CD4-positive, alpha-beta T cell (primary cell): ENCODE measurements at regions not wholly inside any gene's neighbourhood (a gene's known extent, or its start where the extent isn't known, plus 50 kb on each side); places are given as distances from the start of the nearest gene placed in this dataset.
"Not testable (repeated sequence)": the region's sequence is repeated elsewhere in the genome, so short reads cannot be mapped to it uniquely, and the experiment has no call there.

ENCODE experiments used
- ATAC-seq: fragments of 200-7000 bp; cut with Tn5 transposase; one replicate; pipeline ENCODE4 v1.10.0; 2022; ENCODE audit warnings: mild to moderate bottlenecking; ENCODE audit not compliant: poor library complexity
- CTCF ChIA-PET: fragments of 350-600 bp; sonication (Branson Sonifier 250); formaldehyde crosslinking; loops from one replicate; lab custom pipeline; 2021; ENCODE audit warnings: antibody characterized with exemption, inconsistent platforms; lab: Charles Lee
- POLR2A ChIA-PET: fragments of 350-600 bp; sonication (Branson Sonifier 250); formaldehyde crosslinking; loops from one replicate; lab custom pipeline; 2021; ENCODE audit warnings: antibody characterized with exemption, inconsistent platforms; lab: Charles Lee
- DNase-seq, 14 experiments: peaks; one replicate each; pipeline ENCODE4 v3.0.0-alpha.2; 2013 to 2020; ENCODE audit warnings: mixed read lengths in 2 of 14
- H3K27ac ChIP-seq, 2 donors: one replicate each; pipeline versions ENCODE4 v1.5.1 to v1.7.0; 2013; ENCODE audit warnings: low read length in 2 of 2, low read depth in 1 of 2, mild to moderate bottlenecking in 1 of 2
- H3K27me3 ChIP-seq, 2 experiments: 1 replicate in 1 of 2; 2 replicates in 1 of 2; pipeline versions ENCODE4 v1.6.1 to v1.7.0; 2013; ENCODE audit warnings: low read length in 2 of 2, control low read depth in 1 of 2, mild to moderate bottlenecking in 1 of 2, moderate library complexity in 1 of 2; ENCODE audit not compliant: insufficient read depth in 2 of 2, control insufficient read depth in 1 of 2
- H3K36me3 ChIP-seq: one replicate; pipeline ENCODE4 v1.6.1; 2013; ENCODE audit warnings: low read length, control low read depth; ENCODE audit not compliant: insufficient read depth
- H3K4me1 ChIP-seq: one replicate; pipeline ENCODE4 v1.6.1; 2013; ENCODE audit warnings: low read length, control low read depth; ENCODE audit not compliant: insufficient read depth
- H3K4me3 ChIP-seq: one replicate; pipeline ENCODE4 v1.5.1; 2013; ENCODE audit warnings: mild to moderate bottlenecking, low read length, moderate library complexity
- H3K9me3 ChIP-seq, 2 experiments: 1 replicate in 1 of 2; 2 replicates in 1 of 2; pipeline versions ENCODE4 v1.6.1 to v1.7.0; 2013; ENCODE audit warnings: low read length in 2 of 2, mild to moderate bottlenecking in 2 of 2, control low read depth in 1 of 2, moderate library complexity in 1 of 2; ENCODE audit not compliant: control insufficient read depth in 1 of 2, insufficient read depth in 1 of 2
- H3K27ac Mint-ChIP-seq: one replicate; pipeline ENCODE4 v1.8.0; 2020; ENCODE audit warnings: mixed read lengths
- H3K27me3 Mint-ChIP-seq: one replicate; pipeline ENCODE4 v1.8.0; 2021; ENCODE audit warnings: mixed read lengths
- H3K36me3 Mint-ChIP-seq: one replicate; pipeline ENCODE4 v1.8.0; 2021; ENCODE audit warnings: low read depth, mixed read lengths
- H3K4me1 Mint-ChIP-seq: one replicate; pipeline ENCODE4 v1.8.0; 2021; ENCODE audit warnings: low read depth, mixed read lengths
- H3K4me3 Mint-ChIP-seq: one replicate; pipeline ENCODE4 v1.8.0; 2020; ENCODE audit warnings: mild to moderate bottlenecking, mixed read lengths
- H3K9me3 Mint-ChIP-seq: one replicate; pipeline ENCODE4 v1.8.0; 2020; ENCODE audit warnings: mixed read lengths
- CTCF ChIP-seq: fragments of 200-600 bp; IDR thresholded peaks from one replicate; pipeline ENCODE4 v1.8.0; 2022; ENCODE audit warnings: antibody characterized with exemption, mild to moderate bottlenecking
- intact Hi-C, 2 experiments: fragments of 100-400 bp; cut with DNase I in 1 of 2; cut with micrococcal nuclease in 1 of 2; formaldehyde crosslinking; loops; one replicate each; pipeline versions ENCODE4 v1.15.1 to v1.9.0; 2023 to 2025; cut with DNase I, micrococcal nuclease

DNA sequence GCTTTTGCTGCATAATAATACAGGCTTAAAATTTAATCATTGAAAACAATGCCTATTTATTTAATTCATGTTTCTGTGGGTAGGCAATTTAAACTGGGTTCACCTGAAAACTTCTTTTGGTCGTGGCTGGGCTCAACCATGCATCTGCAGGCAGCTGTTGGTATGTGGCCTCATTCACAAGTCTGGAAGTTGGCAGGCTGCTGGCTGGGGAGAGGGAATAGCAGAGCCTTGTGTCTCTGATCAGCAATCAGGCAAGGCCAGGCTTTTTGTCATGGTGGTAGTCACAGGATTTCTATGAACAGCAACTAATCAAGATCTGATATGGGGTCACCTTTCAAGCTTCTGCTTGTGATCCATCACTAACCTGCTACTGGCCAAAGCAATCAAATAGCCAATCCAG lies 130.1 kb upstream of the KCNJ3 start:
- Histone ChIP-seq H3K36me3 (no peaks in the 10 kb centered on the region), H3K9me3 (peaks cover 0 to 11% of the 10 kb centered on the region in 2 experiments), H3K27me3 (no peaks in the 10 kb centered on the region), H3K4me3 (no peak overlapping the region), H3K27ac (no peak overlapping the region), H3K4me1 (no peaks in the 10 kb centered on the region)
- no peak for DNase-seq
- H3K4me3 Mint-ChIP-seq: no peak overlapping the region
- peaks cover 9% of the 10 kb centered on the region for H3K9me3 Mint-ChIP-seq
- H3K4me1 Mint-ChIP-seq: no peaks in the 10 kb centered on the region
- no peak overlapping the region for H3K27ac Mint-ChIP-seq
- POLR2A ChIA-PET: no interaction called here
- intact Hi-C loops: no loop called here
- no peaks in the 10 kb centered on the region for H3K27me3 Mint-ChIP-seq
- TF ChIP-seq CTCF: no peak
- CTCF ChIA-PET: no interaction called here
- no peak for ATAC-seq
- no peaks in the 10 kb centered on the region for H3K36me3 Mint-ChIP-seq

GRCh38 chr2:154570501-154570900 lies 128.0 kb upstream of the KCNJ3 start:
- CTCF ChIA-PET: no interaction called here
- no peak overlapping the region for H3K27ac ChIP-seq
- Mint-ChIP-seq H3K9me3 (peaks cover 6% of the 10 kb centered on the region), H3K36me3 (no peaks in the 10 kb centered on the region), H3K4me3 (no peak overlapping the region), H3K4me1 (no peaks in the 10 kb centered on the region), H3K27me3 (no peaks in the 10 kb centered on the region), H3K27ac (no peak overlapping the region)
- no peak overlapping the region for H3K4me3 ChIP-seq
- DNase-seq (no peak), ATAC-seq (no peak)
- H3K36me3 ChIP-seq: no peaks in the 10 kb centered on the region
- peaks cover 0 to 11% of the 10 kb centered on the region in 2 experiments for H3K9me3 ChIP-seq
- intact Hi-C loops: no loop called here
- POLR2A ChIA-PET: no interaction called here
- no peak for TF ChIP-seq CTCF
- H3K27me3 ChIP-seq: no peaks in the 10 kb centered on the region
- H3K4me1 ChIP-seq: no peaks in the 10 kb centered on the region

DNA sequence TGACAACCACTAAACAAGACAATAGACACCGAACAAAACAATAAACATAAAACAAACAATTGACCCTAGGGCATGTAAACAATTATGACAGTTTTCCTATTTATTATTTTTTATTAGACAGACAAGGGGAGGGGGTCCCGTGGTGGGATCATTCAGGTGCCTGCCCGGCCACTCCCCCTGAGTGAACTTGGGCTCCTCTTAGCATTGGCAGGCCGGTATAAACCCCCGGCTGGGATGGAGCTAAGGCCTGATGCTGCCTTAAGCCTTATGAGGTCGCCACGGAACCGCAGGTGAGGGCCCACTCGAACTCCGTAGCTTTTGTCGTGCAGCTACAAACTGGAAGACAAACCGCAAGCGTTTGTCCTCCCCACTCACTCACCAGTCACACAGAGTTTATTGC lies 121.8 kb upstream of the KCNJ3 start:
- DNase-seq, POLR2A ChIA-PET, H3K9me3 Mint-ChIP-seq, H3K4me3 Mint-ChIP-seq, H3K27ac Mint-ChIP-seq, H3K27me3 ChIP-seq, H3K36me3 ChIP-seq, H3K4me1 Mint-ChIP-seq, H3K36me3 Mint-ChIP-seq, H3K27ac ChIP-seq, intact Hi-C loops, ATAC-seq, H3K27me3 Mint-ChIP-seq, H3K4me1 ChIP-seq, CTCF ChIA-PET, H3K4me3 ChIP-seq: not testable (repeated sequence)
- peaks cover 0 to 11% of the 10 kb centered on the region in 2 experiments for H3K9me3 ChIP-seq

DNA sequence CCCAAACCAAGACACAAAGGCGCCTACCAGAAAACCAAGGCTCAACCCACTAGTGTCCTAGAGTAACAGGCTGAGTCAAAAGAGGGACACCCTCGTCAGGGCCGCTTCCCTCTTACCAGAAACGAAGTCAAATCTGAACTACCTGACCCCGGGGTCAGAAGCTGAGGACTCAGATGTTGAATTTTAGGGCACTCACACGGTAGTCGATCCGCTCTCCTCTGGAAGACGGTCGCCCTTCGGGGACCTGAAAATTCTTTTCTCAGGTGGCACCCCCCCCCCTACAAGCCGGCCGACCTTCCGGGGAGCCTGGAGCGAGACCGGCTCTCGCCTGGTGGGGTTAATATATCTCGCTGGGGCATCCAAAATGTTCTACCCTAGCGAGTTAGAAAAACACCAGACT lies 121.1 kb upstream of the KCNJ3 start:
- CTCF ChIA-PET: no interaction called here
- intact Hi-C loops: no loop called here
- no peaks in the 10 kb centered on the region for H3K27me3 Mint-ChIP-seq

More for the DNA sequence above, 121.1 kb upstream of the KCNJ3 start:
- DNase-seq: no peak
- Mint-ChIP-seq H3K4me1 (no peaks in the 10 kb centered on the region), H3K9me3 (peaks cover 8% of the 10 kb centered on the region), H3K4me3 (no peak overlapping the region), H3K27ac (no peak overlapping the region), H3K36me3 (no peaks in the 10 kb centered on the region)
- no peak overlapping the region for H3K4me3 ChIP-seq
- no peak overlapping the region for H3K27ac ChIP-seq
- no peaks in the 10 kb centered on the region for H3K4me1 ChIP-seq
- H3K36me3 ChIP-seq: no peaks in the 10 kb centered on the region
- H3K9me3 ChIP-seq: peaks cover 0 to 11% of the 10 kb centered on the region in 2 experiments
- H3K27me3 ChIP-seq: no peaks in the 10 kb centered on the region
- TF ChIP-seq CTCF: no peak
- ATAC-seq: no peak
- POLR2A ChIA-PET: no interaction called here
